Heart right ventricle (tissue), 16 donors: ENCODE measurements at regions not wholly inside any gene's neighbourhood (a gene's known extent, or its start where the extent isn't known, plus 50 kb on each side); places are given as distances from the start of the nearest gene placed in this dataset.

Experiments used
- ATAC-seq, 8 donors: fragments of 200-7000 bp; cut with Tn5 transposase; one replicate each; pipeline ENCODE4 v1.9.1; 2020; ENCODE audit warnings: mild to moderate bottlenecking in 8 of 8, moderate library complexity in 8 of 8, moderate number of reproducible peaks in 1 of 8
- DNase-seq, 2 donors: peaks; one replicate each; pipeline ENCODE4 v3.0.0-alpha.2; 2020
- H3K27ac ChIP-seq, 10 donors: fragments of 200-600 bp; sonication (generic) in 2 of 10; one replicate each; pipeline versions ENCODE4 v1.5.0 to v1.8.0; 2020 to 2022; ENCODE audit warnings: mild to moderate bottlenecking in 3 of 10
- H3K27me3 ChIP-seq, 7 donors: fragments of 200-600 bp; one replicate each; pipeline ENCODE4 v1.8.0; 2021 to 2022; ENCODE audit warnings: mild to moderate bottlenecking in 2 of 7
- H3K36me3 ChIP-seq, 9 donors: fragments of 200-600 bp; sonication (generic) in 1 of 9; one replicate each; pipeline versions ENCODE4 v1.5.0 to v1.8.0; 2020 to 2022; ENCODE audit warnings: mild to moderate bottlenecking in 2 of 9
- H3K4me1 ChIP-seq, 9 donors: fragments of 200-600 bp; sonication (generic) in 1 of 9; one replicate each; pipeline versions ENCODE4 v1.5.0 to v1.8.0; 2020 to 2022; ENCODE audit warnings: mild to moderate bottlenecking in 4 of 9
- H3K4me3 ChIP-seq, 10 donors: fragments of 200-600 bp; sonication (generic) in 2 of 10; one replicate each; pipeline versions ENCODE4 v1.5.0 to v1.8.0; 2020 to 2022; ENCODE audit warnings: mild to moderate bottlenecking in 7 of 10, moderate library complexity in 2 of 10
- H3K9me3 ChIP-seq, 11 donors: fragments of 200-600 bp in 10 of 11; sonication (generic) in 2 of 11; one replicate each; pipeline versions ENCODE4 v1.5.0 to v1.8.0; 2013 to 2022; ENCODE audit warnings: mild to moderate bottlenecking in 2 of 11, control low read depth in 1 of 11, moderate library complexity in 1 of 11
- CTCF ChIP-seq, 9 donors: fragments of 200-600 bp; sonication (generic) in 2 of 9; IDR thresholded peaks; one replicate each; pipeline versions ENCODE4 v1.5.0 to v1.8.0; 2021 to 2022; ENCODE audit warnings: antibody characterized with exemption in 9 of 9, mild to moderate bottlenecking in 5 of 9, moderate library complexity in 1 of 9
- WGBS, 2 donors: extraction: QIAGEN DNeasy Blood & Tissue Kit; methylation state at CpG; one replicate each; pipeline ENCODE4 v1.1.7; 2013; ENCODE audit warnings: inconsistent platforms in 1 of 2; 5-methylcytosine and 5-hydroxymethylcytosine counted together
- intact Hi-C, 10 donors: fragments of 100-400 bp; cut with DNase I; formaldehyde crosslinking; loops; one replicate each; pipeline versions ENCODE4 v1.11.1 to v1.14.2; 2022
- donor health status: Arrhythmogenic right ventricular cardiomyopathy.
- donor health status: ischemic (EF 13 %, LVEDD 7.1; RV severe dilation, severe dysfunction).
- donor health status: healthy with polysubstance abuse.
- donor health status: DM: no; HTN: yes; CAD: no.
- donor health status: DM: no; HTN: no; CAD: no.
- donor health status: ischemic (EF 25% LVEDD 6.9; RV normal size, moderate dysfunction).
- donor health status: ischemic (EF 25% LVEDD 5.7; RV mildly dilated, moderate dysfunction).
- donor health status: healthy.
- donor health status: DM: yes; HTN: yes; CAD: no.
- donor health status: Ischemic cardiomyopathy.
- donor health status: ischemic (EF 35%, LVEDD 5.7; RV mildly dilated, moderate dysfunction).
- donor health status: nonischemic (EF 11% LVEDD 7.7; RV severe dilation, severe dysfunction).
- donor health status: DM: yes; HTN: yes; CAD: no.
- donor health status: PGD.
- donor health status: ischemic (EF 29% LVEDD 5.4; RV normal size, mild dysfunction).
- donor health status: nonischemic (EF 23%, LVEDD 6.1; RV moderate dilation, normal function).

GRCh38 chr2:854460-854859 lies 96.2 kb upstream of the SNTG2 start:
- Histone ChIP-seq H3K4me1 (peaks cover 0 to 7% (median 0%) of the 10 kb centered on the region in 9 donors), H3K27ac (peak overlapping the region in 1 of 10 donors; percentile 1), H3K9me3 (no peaks in the 10 kb centered on the region), H3K27me3 (peaks cover 0 to 6% (median 0%) of the 10 kb centered on the region in 7 donors), H3K36me3 (no peaks in the 10 kb centered on the region), H3K4me3 (no peak overlapping the region)
- TF ChIP-seq CTCF (IDR thresholded peaks at IDR 0.05): peak in 8 of 9 donors; percentile 37 to 66 (median 56)
- intact Hi-C loops: loop anchor here in 4 of 10 donors (5.0 to 10.0 kb wide), 3 partner anchors 688 to 698 kb away; no protein-coding TSS in a partner anchor
- DNase-seq (no peak), ATAC-seq (peak in 1 of 8 donors; percentile 42)
- WGBS, 2 donors: 22 to 31% methylated on average over 3 of the region's 3 CpGs

GRCh38 chr2:853203-853870 lies 97.3 kb upstream of the SNTG2 start:
- no peaks in the 10 kb centered on the region for H3K36me3 ChIP-seq
- peaks cover 0 to 6% (median 0%) of the 10 kb centered on the region in 7 donors for H3K27me3 ChIP-seq
- DNase-seq: no peak
- no peak for TF ChIP-seq CTCF (IDR thresholded peaks at IDR 0.05)
- H3K27ac ChIP-seq: no peak overlapping the region
- no peak for ATAC-seq
- 64 to 70% methylated on average over 19 of the region's 19 CpGs for WGBS, 2 donors
- H3K4me1 ChIP-seq: peaks cover 0 to 7% (median 0%) of the 10 kb centered on the region in 9 donors
- H3K4me3 ChIP-seq: no peak overlapping the region
- intact Hi-C loops: loop anchor here in 4 of 10 donors (5.0 to 10.0 kb wide), 3 partner anchors 689 to 699 kb away; no protein-coding TSS in a partner anchor
- H3K9me3 ChIP-seq: no peaks in the 10 kb centered on the region

- DNase-seq (no peak), ATAC-seq (no peak)
- no peak for TF ChIP-seq CTCF (IDR thresholded peaks at IDR 0.05)
- H3K4me1 ChIP-seq: peaks cover 0 to 7% (median 0%) of the 10 kb centered on the region in 9 donors
- intact Hi-C loops: loop anchor here in 4 of 10 donors (5.0 to 10.0 kb wide), 3 partner anchors 690 to 700 kb away; no protein-coding TSS in a partner anchor
- H3K4me3 ChIP-seq: no peak overlapping the region
- H3K27me3 ChIP-seq: peaks cover 0 to 6% (median 0%) of the 10 kb centered on the region in 7 donors
- 91 to 96% methylated on average over 6 of the region's 6 CpGs for WGBS, 2 donors
- H3K27ac ChIP-seq: no peak overlapping the region
- H3K36me3 ChIP-seq: no peaks in the 10 kb centered on the region
- no peaks in the 10 kb centered on the region for H3K9me3 ChIP-seq
Observed at GRCh38 chr2:852168-852567, 98.5 kb upstream of the SNTG2 start.

GRCh38 chr2:851680-852079 lies 99.0 kb upstream of the SNTG2 start:
- Histone ChIP-seq H3K36me3 (no peaks in the 10 kb centered on the region), H3K9me3 (no peaks in the 10 kb centered on the region), H3K27ac (no peak overlapping the region), H3K27me3 (peaks cover 0 to 6% (median 0%) of the 10 kb centered on the region in 7 donors), H3K4me3 (no peak overlapping the region), H3K4me1 (peaks cover 0 to 7% (median 0%) of the 10 kb centered on the region in 9 donors)
- WGBS, 2 donors: 93 to 94% methylated on average over 8 of the region's 8 CpGs
- no peak for DNase-seq
- TF ChIP-seq CTCF (IDR thresholded peaks at IDR 0.05): no peak
- no peak for ATAC-seq
- intact Hi-C loops: loop anchor here in 4 of 10 donors (5.0 to 10.0 kb wide), 3 partner anchors 691 to 701 kb away; no protein-coding TSS in a partner anchor
